ENCODE measurements at regions not wholly inside any gene's neighbourhood (a gene's known extent, or its start where the extent isn't known, plus 50 kb on each side); places are given as distances from the start of the nearest gene placed in this dataset.

GRCh38 chr14:97788364-97788763 is 991.2 kb downstream of the VRK1 start:
- no peak for TF ChIP-seq CTCF (IDR thresholded peaks at IDR 0.05)
- no peak for TF ChIP-seq TP53 (CRISPR knock-in tag; IDR thresholded peaks at IDR 0.05)
- no peak for TF ChIP-seq CDX4 (CRISPR knock-in tag; IDR thresholded peaks at IDR 0.05; ENCODE audit: borderline replicate concordance)
- TF ChIP-seq USF2 (CRISPR knock-in tag; IDR thresholded peaks at IDR 0.05), result no peak
- no peak for TF ChIP-seq TEAD4 (CRISPR knock-in tag; IDR thresholded peaks at IDR 0.05)
- TF ChIP-seq AFF4 (CRISPR knock-in tag; IDR thresholded peaks at IDR 0.05; ENCODE audit: borderline replicate concordance), result no peak
- TF ChIP-seq NFYB (CRISPR knock-in tag; conservative IDR thresholded peaks at IDR 0.05; ENCODE audit: low read depth), result no peak
- no peak for TF ChIP-seq ESRRA (CRISPR knock-in tag; IDR thresholded peaks at IDR 0.05; ENCODE audit: borderline replicate concordance)
- no peak for TF ChIP-seq ATF3 (CRISPR knock-in tag; conservative IDR thresholded peaks at IDR 0.05)
- TF ChIP-seq SP1 (CRISPR knock-in tag; conservative IDR thresholded peaks at IDR 0.05), result no peak

Measured in WTC11 (cell line).